IPS DF 6.9 (cell line): ENCODE measurements at regions not wholly inside any gene's neighbourhood (a gene's known extent, or its start where the extent isn't known, plus 50 kb on each side); places are given as distances from the start of the nearest gene placed in this dataset.
"Not testable (repeated sequence)": the region's sequence is repeated elsewhere in the genome, so short reads cannot be mapped to it uniquely, and the experiment has no call there.

Source experiments
- DNase-seq: peaks from one replicate; pipeline ENCODE4 v3.0.0-alpha.2; 2013; ENCODE audit warnings: low read depth, low spot score
- H3K27ac ChIP-seq: one replicate; pipeline ENCODE4 v1.5.1; 2013; ENCODE audit warnings: low read length, control low read depth
- H3K27me3 ChIP-seq: 2 replicates; pipeline ENCODE4 v1.6.1; 2013; ENCODE audit warnings: mild to moderate bottlenecking, low read length; ENCODE audit not compliant: control insufficient read depth, insufficient read depth
- H3K36me3 ChIP-seq: 2 replicates; pipeline ENCODE4 v1.6.1; 2013; ENCODE audit warnings: low read length; ENCODE audit not compliant: control insufficient read depth, insufficient read depth
- H3K4me1 ChIP-seq: 2 replicates; pipeline ENCODE4 v1.6.1; 2013; ENCODE audit warnings: low read length; ENCODE audit not compliant: control insufficient read depth, insufficient read depth
- H3K4me3 ChIP-seq: 2 replicates; pipeline ENCODE4 v1.5.1; 2013; ENCODE audit warnings: mild to moderate bottlenecking, low read length
- H3K9me3 ChIP-seq: 2 replicates; pipeline ENCODE4 v1.6.1; 2013; ENCODE audit warnings: low read length, inconsistent platforms; ENCODE audit not compliant: control insufficient read depth, insufficient read depth
- WGBS: extraction: QIAGEN DNeasy Blood & Tissue Kit; methylation state at CpG from one replicate; pipeline ENCODE4 v1.1.7; 2013; ENCODE audit warnings: mixed read lengths, missing lambda C conversion rate; ENCODE audit not compliant: insufficient read length, insufficient coverage; 5-methylcytosine and 5-hydroxymethylcytosine counted together

DNA sequence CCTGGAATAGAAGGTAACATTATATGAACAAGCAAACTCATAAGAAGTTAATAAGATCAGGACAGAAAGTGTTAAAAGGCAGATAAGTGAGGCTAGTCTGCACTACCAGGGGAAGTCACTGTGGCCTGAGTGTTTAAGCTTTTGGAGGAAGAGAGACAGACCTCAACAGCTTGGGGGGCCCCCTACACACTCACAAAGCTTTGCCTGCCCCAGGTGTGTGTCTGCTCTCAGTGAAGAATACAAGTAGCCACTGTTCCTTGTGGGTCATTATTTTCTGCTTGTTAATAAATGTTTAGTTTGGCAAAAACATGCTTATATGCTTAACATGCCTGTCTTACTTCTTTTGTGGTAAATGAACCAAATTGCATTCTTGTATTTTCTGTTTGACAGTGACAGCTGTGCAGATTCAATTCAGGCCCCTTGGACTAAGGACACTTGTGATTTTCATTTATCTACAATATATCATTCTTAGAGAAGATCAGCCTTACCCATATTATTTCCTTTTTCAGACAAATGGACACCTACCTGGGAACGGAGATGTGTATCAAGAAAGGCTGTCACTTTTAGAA lies 50.7 kb upstream of the C12orf71 start:
- DNase-seq, result no peak
- H3K4me1 ChIP-seq, result no peaks in the 10 kb centered on the region
- no peaks in the 10 kb centered on the region for H3K27me3 ChIP-seq
- no CpG with 5 or more reads among the region's 1 CpG for WGBS
- no peak overlapping the region for H3K27ac ChIP-seq
- H3K36me3 ChIP-seq, result no peaks in the 10 kb centered on the region
- no peaks in the 10 kb centered on the region for H3K9me3 ChIP-seq
- no peak overlapping the region for H3K4me3 ChIP-seq

GRCh38 chr12:27140478-27140969 lies 58.1 kb upstream of the C12orf71 start:
- Histone ChIP-seq H3K4me1 (no peaks in the 10 kb centered on the region), H3K27me3 (no peaks in the 10 kb centered on the region), H3K4me3 (no peak overlapping the region), H3K36me3 (no peaks in the 10 kb centered on the region), H3K9me3 (no peaks in the 10 kb centered on the region), H3K27ac (no peak overlapping the region)
- no peak for DNase-seq
- WGBS, result no CpG with 5 or more reads among the region's 2 CpGs

DNA sequence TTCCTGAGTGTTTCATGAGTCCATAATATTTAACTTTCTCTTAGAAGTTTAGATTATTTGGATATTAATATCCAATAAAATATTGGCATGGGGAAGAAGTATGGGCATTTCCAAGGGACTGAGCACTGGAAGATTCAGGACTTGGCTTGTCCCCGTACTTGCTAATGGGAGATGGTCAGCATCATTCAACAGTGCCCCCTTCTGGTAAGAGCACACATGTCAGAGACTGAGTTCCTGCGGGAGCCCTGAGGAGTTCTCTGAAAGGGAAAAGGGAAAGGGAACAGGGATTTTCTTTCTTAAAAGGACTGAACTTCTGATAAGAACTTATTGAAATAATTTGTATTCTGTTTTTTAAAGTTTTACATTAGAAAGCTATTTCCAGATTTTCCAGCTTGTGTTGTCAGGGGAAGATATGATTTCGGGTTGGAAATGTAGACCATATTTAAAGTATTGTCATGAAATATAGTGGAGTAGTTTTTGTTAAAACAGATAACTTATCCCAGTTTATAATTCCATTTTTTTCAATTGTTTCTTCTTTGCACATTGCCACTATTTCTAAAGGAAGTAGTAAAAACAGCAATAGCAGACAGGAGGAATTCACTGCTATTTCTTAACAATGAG lies 59.8 kb upstream of the C12orf71 start:
- DNase-seq, result peak; percentile 74
- no peak overlapping the region for H3K4me3 ChIP-seq
- H3K4me1 ChIP-seq, result no peaks in the 10 kb centered on the region
- no peaks in the 10 kb centered on the region for H3K27me3 ChIP-seq
- no peaks in the 10 kb centered on the region for H3K9me3 ChIP-seq
- H3K27ac ChIP-seq, result no peak overlapping the region
- no peaks in the 10 kb centered on the region for H3K36me3 ChIP-seq
- no CpG with 5 or more reads among the region's 3 CpGs for WGBS

- Histone ChIP-seq H3K27ac (no peak overlapping the region), H3K27me3 (no peaks in the 10 kb centered on the region), H3K9me3 (no peaks in the 10 kb centered on the region), H3K4me1 (no peaks in the 10 kb centered on the region), H3K4me3 (no peak overlapping the region), H3K36me3 (no peaks in the 10 kb centered on the region)
- DNase-seq, result no peak
- WGBS, result no CpG with 5 or more reads among the region's 7 CpGs
Measured at GRCh38 chr12:27143256-27144069, 61.1 kb upstream of the C12orf71 start.

DNA sequence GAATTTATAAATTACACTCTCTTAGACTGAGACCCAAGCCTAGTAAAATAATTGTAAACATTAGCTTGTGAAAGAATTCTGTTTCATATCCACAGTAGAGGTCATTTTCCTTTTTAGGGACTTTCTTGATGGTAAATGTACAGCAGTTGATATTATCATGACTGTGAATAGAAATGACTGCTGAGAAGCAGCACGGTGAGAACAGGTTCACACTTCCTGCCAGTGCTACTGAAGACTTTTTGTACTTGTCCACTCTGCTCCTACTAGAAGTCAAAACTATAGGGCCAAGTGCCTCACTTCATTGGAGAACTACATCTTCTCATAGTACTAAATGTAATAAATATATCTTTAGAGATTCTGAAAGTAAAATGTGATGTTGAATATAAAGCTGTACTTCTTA lies 63.3 kb upstream of the C12orf71 start:
- not testable (repeated sequence) for DNase-seq, H3K4me1 ChIP-seq, H3K27ac ChIP-seq

DNA sequence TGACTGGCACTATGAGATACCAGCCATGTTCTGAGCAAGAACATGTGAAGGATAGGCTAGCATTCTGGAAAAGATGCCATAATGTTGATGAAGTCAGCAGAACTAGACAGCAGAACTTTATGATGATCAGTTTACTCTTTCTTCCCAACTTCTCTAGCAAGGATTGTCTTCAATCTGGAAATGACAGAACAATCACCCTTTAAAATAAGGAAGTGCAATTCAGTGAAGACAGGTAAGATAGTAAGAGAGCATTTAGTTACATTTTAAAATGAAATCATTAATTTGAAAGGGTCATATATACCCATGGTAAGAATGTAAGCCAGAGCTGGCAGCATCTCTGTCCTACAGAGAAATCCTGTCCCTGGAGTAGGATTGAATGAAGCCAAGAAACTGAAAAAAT lies 66.0 kb upstream of the C12orf71 start:
- Histone ChIP-seq H3K27ac (no peak overlapping the region), H3K4me3 (no peak overlapping the region), H3K4me1 (no peaks in the 10 kb centered on the region), H3K36me3 (no peaks in the 10 kb centered on the region), H3K9me3 (no peaks in the 10 kb centered on the region), H3K27me3 (no peaks in the 10 kb centered on the region)
- DNase-seq, result no peak

More for the DNA sequence above, 63.3 kb upstream of the C12orf71 start:
- not testable (repeated sequence) for H3K9me3 ChIP-seq, H3K4me3 ChIP-seq, H3K36me3 ChIP-seq, H3K27me3 ChIP-seq
- no CpG with 5 or more reads among the region's 1 CpG for WGBS

GRCh38 chr12:27148791-27149190 lies 66.4 kb upstream of the C12orf71 start:
- Histone ChIP-seq H3K36me3 (no peaks in the 10 kb centered on the region), H3K27ac (no peak overlapping the region), H3K4me3 (no peak overlapping the region), H3K27me3 (no peaks in the 10 kb centered on the region), H3K9me3 (no peaks in the 10 kb centered on the region), H3K4me1 (no peaks in the 10 kb centered on the region)
- no peak for DNase-seq
- no CpG with 5 or more reads among the region's 2 CpGs for WGBS

DNA sequence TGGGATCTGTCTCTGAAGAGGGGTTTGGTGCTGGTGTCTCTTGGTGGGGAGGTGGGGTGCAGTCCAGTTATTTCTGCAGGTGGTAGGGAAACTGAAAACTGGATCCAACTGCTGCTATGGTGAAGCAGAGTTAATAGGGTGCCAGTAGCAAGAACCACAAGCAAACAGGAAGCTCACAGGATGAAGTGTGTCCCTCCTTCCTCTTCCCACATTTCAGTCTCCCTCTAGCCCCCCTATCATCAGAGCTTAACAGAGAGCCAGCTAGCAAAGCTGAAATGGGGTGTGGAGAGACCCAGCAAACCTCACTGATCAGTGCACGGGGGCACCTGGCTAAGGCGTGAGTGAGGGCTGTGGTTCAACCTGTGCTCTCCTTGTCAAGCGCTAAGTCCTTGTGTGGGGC lies 69.1 kb upstream of the C12orf71 start:
- Histone ChIP-seq H3K4me3 (no peak overlapping the region), H3K27me3 (no peaks in the 10 kb centered on the region), H3K27ac (no peak overlapping the region), H3K36me3 (no peaks in the 10 kb centered on the region), H3K4me1 (no peaks in the 10 kb centered on the region), H3K9me3 (no peaks in the 10 kb centered on the region)
- WGBS, result no CpG with 5 or more reads among the region's 3 CpGs
- no peak for DNase-seq

DNA sequence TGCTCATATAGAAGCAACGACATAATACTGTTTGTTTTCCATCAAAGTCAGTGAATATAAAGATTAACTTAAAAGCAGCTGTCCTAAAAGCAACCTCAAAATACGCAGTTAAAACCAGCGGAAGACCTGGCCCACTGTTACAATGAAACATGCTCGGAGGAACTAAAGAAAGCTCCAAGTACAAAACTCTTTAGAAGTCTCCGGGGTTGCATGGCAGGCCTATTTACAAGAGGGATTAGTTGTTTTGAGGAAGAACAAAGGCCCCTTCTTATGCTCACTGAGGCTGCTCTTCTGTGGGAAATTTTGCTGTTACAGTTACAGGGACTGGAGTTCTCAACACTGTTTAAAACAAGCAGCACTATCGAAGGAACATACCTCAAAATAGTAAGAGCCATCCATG lies 75.9 kb upstream of the C12orf71 start:
- WGBS, result no CpG with 5 or more reads among the region's 6 CpGs
- Histone ChIP-seq H3K4me1 (peaks cover 2% of the 10 kb centered on the region; the same call in 1 of the 2 replicates), H3K27ac (no peak overlapping the region), H3K36me3 (no peaks in the 10 kb centered on the region), H3K9me3 (no peaks in the 10 kb centered on the region), H3K27me3 (no peaks in the 10 kb centered on the region), H3K4me3 (no peak overlapping the region)
- no peak for DNase-seq

DNA sequence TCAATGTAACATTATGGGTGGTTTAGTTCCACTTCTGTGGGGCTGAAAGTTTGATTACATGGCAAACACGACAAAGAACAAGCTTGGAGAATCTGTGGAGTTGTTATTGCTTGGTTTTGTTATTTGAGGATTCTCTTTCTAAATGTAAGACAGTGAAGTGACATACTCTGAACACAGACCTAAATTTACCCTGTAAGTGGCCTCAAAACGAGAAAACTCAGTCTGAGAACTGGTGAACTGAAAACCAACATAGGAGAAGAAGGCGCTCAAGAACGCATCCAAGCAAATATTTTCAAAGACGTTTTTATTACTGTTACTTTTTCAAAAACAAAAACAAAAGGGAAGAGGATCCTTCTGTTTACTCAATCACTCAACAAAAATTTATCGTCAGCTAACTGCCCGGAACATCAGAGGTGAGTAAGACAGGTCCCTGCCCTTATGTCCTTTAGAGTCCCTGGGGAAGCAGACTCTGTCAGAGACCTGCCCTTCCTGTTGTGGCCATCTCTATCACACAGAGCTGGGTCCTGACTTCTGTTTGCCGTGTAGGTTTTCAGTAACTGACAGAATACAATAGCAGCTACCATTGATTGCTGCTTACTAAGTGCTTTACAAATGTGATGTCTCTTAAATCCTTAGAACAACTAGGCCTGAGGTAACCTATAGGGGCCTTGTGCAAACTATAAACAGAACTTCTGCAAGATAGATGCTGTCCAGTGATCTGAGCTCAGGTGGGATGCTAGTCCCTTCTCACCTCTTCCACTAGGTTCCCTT lies 79.3 kb upstream of the C12orf71 start:
- H3K4me1 ChIP-seq, result peaks cover 3% of the 10 kb centered on the region; the same call in 1 of the 2 replicates
- no peak for DNase-seq
- no peaks in the 10 kb centered on the region for H3K36me3 ChIP-seq
- H3K4me3 ChIP-seq, result no peak overlapping the region
- H3K27ac ChIP-seq, result no peak overlapping the region
- H3K9me3 ChIP-seq, result no peaks in the 10 kb centered on the region
- WGBS, result no CpG with 5 or more reads among the region's 8 CpGs
- no peaks in the 10 kb centered on the region for H3K27me3 ChIP-seq
